ENCODE measurements at regions not wholly inside any gene's neighbourhood (a gene's known extent, or its start where the extent isn't known, plus 50 kb on each side); places are given as distances from the start of the nearest gene placed in this dataset.

- intact Hi-C loops (cut with micrococcal nuclease; ENCODE audit: unreplicated experiment): no loop called here
- Histone ChIP-seq H3K9me3 (ENCODE audit: low read depth, low read length, poor library complexity, severe bottlenecking) (no peaks in the 10 kb centered on the region), H3K27me3 (replicated peaks; ENCODE audit: insufficient read depth, low read depth, low read length, poor library complexity) (no peaks in the 10 kb centered on the region), H3K27ac (ENCODE audit: low read depth, low read length, poor library complexity, severe bottlenecking) (no peak overlapping the region), H3K4me3 (ENCODE audit: low read depth, low read length, poor library complexity, severe bottlenecking) (no peak overlapping the region), H3K36me3 (ENCODE audit: insufficient read depth, low read length, poor library complexity, severe bottlenecking) (no peaks in the 10 kb centered on the region), H3K4me1 (ENCODE audit: insufficient read depth, low read length, poor library complexity, severe bottlenecking) (no peaks in the 10 kb centered on the region)
- no TSS peak for BruUV-seq (replicated peaks)
- CTCF ChIA-PET: no interaction called here
- TF ChIP-seq, protein P1, sequence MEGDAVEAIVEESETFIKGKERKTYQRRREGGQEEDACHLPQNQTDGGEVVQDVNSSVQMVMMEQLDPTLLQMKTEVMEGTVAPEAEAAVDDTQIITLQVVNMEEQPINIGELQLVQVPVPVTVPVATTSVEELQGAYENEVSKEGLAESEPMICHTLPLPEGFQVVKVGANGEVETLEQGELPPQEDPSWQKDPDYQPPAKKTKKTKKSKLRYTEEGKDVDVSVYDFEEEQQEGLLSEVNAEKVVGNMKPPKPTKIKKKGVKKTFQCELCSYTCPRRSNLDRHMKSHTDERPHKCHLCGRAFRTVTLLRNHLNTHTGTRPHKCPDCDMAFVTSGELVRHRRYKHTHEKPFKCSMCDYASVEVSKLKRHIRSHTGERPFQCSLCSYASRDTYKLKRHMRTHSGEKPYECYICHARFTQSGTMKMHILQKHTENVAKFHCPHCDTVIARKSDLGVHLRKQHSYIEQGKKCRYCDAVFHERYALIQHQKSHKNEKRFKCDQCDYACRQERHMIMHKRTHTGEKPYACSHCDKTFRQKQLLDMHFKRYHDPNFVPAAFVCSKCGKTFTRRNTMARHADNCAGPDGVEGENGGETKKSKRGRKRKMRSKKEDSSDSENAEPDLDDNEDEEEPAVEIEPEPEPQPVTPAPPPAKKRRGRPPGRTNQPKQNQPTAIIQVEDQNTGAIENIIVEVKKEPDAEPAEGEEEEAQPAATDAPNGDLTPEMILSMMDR (conservative IDR thresholded peaks at IDR 0.05; ENCODE audit: low read depth, low read length): no peak
- TF ChIP-seq EZH2 (IDR thresholded peaks at IDR 0.05; ENCODE audit: borderline replicate concordance, low read depth, low read length, poor library complexity, severe bottlenecking): no peak
- no peak for DNase-seq (ENCODE audit: low spot score)
- POLR2A ChIA-PET (ENCODE audit: low non-redundant PET): no interaction called here
Measured at GRCh38 chr16:27729516-27730304, 179.8 kb downstream of the KATNIP start.

GRCh38 chr16:27730661-27731210, 180.8 kb downstream of the KATNIP start:
- Histone ChIP-seq H3K27ac (ENCODE audit: low read depth, low read length, poor library complexity, severe bottlenecking) (no peak overlapping the region), H3K4me3 (ENCODE audit: low read depth, low read length, poor library complexity, severe bottlenecking) (no peak overlapping the region), H3K4me1 (ENCODE audit: insufficient read depth, low read length, poor library complexity, severe bottlenecking) (no peaks in the 10 kb centered on the region), H3K36me3 (ENCODE audit: insufficient read depth, low read length, poor library complexity, severe bottlenecking) (no peaks in the 10 kb centered on the region), H3K27me3 (replicated peaks; ENCODE audit: insufficient read depth, low read depth, low read length, poor library complexity) (no peaks in the 10 kb centered on the region), H3K9me3 (ENCODE audit: low read depth, low read length, poor library complexity, severe bottlenecking) (no peaks in the 10 kb centered on the region)
- no TSS peak for BruUV-seq (replicated peaks)
- TF ChIP-seq EZH2 (IDR thresholded peaks at IDR 0.05; ENCODE audit: borderline replicate concordance, low read depth, low read length, poor library complexity, severe bottlenecking): no peak
- TF ChIP-seq, protein P1 (conservative IDR thresholded peaks at IDR 0.05; ENCODE audit: low read depth, low read length): no peak
- ChIA-PET CTCF (no interaction called here), POLR2A (ENCODE audit: low non-redundant PET) (no interaction called here)
- DNase-seq (ENCODE audit: low spot score): no peak
- intact Hi-C loops (cut with micrococcal nuclease; ENCODE audit: unreplicated experiment): no loop called here

DNA sequence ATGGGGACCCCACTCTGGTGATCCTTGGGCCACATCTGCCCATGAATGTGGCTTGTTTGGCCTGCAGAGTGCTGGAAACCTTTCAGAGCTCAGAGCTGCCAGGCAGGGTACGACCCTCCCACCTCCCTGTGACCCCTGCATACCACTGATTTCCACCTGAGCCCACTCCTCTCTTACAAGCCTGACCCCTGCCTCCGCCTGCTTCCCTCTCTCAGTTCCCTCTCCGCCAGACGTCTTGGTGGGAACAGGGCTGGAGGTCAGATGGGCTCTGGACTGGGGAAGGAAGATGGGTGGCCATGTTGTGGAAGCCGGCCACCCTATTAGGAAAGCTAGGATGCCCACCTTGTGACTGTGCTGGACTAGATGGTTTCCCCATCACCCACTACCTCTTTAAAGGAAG, 185.1 kb downstream of the KATNIP start:
- ChIA-PET CTCF (no interaction called here), POLR2A (ENCODE audit: low non-redundant PET) (no interaction called here)
- H3K4me3 ChIP-seq (ENCODE audit: low read depth, low read length, poor library complexity, severe bottlenecking): no peak overlapping the region
- no peaks in the 10 kb centered on the region for H3K9me3 ChIP-seq (ENCODE audit: low read depth, low read length, poor library complexity, severe bottlenecking)
- H3K4me1 ChIP-seq (ENCODE audit: insufficient read depth, low read length, poor library complexity, severe bottlenecking): no peaks in the 10 kb centered on the region
- no peaks in the 10 kb centered on the region for H3K36me3 ChIP-seq (ENCODE audit: insufficient read depth, low read length, poor library complexity, severe bottlenecking)
- intact Hi-C loops (cut with micrococcal nuclease; ENCODE audit: unreplicated experiment): no loop called here
- no peak overlapping the region for H3K27ac ChIP-seq (ENCODE audit: low read depth, low read length, poor library complexity, severe bottlenecking)
- no peaks in the 10 kb centered on the region for H3K27me3 ChIP-seq (replicated peaks; ENCODE audit: insufficient read depth, low read depth, low read length, poor library complexity)
- TF ChIP-seq, protein P1 (conservative IDR thresholded peaks at IDR 0.05; ENCODE audit: low read depth, low read length): no peak
- TF ChIP-seq EZH2 (IDR thresholded peaks at IDR 0.05; ENCODE audit: borderline replicate concordance, low read depth, low read length, poor library complexity, severe bottlenecking): no peak
- BruUV-seq (replicated peaks): no TSS peak
- no peak for DNase-seq (ENCODE audit: low spot score)

All from A673 (cell line).